Neural cell (in vitro differentiated cells): ENCODE measurements at regions not wholly inside any gene's neighbourhood (a gene's known extent, or its start where the extent isn't known, plus 50 kb on each side); places are given as distances from the start of the nearest gene placed in this dataset.

Experiments used
- EP300 ChIP-seq: fragments of 450-650 bp; conservative IDR thresholded peaks from 2 replicates; pipeline ENCODE4 v1.6.1; 2014; ENCODE audit warnings: antibody characterized with exemption, mild to moderate bottlenecking, moderate library complexity; ENCODE audit not compliant: poor library complexity, severe bottlenecking
- EZH2 ChIP-seq: fragments of 200-600, 300-800 bp; shearing (Covaris generic), sonication (generic); IDR thresholded peaks from 2 replicates; pipeline ENCODE4 v1.6.1; 2014; ENCODE audit warnings: antibody characterized with exemption, low read length, borderline replicate concordance, mild to moderate bottlenecking; ENCODE audit not compliant: insufficient read depth, poor library complexity, severe bottlenecking
- MXI1 ChIP-seq: fragments of 450-650 bp; conservative IDR thresholded peaks from 2 replicates; pipeline ENCODE4 v1.6.1; 2014; ENCODE audit warnings: antibody characterized with exemption, mild to moderate bottlenecking; ENCODE audit not compliant: poor library complexity, severe bottlenecking
- POLR2AphosphoS5 ChIP-seq: IDR thresholded peaks from 2 replicates; pipeline ENCODE4 v1.6.1; 2012
- RAD21 ChIP-seq: fragments of 450-650 bp; conservative IDR thresholded peaks from 2 replicates; pipeline ENCODE4 v1.6.1; 2014; ENCODE audit warnings: antibody characterized with exemption, mild to moderate bottlenecking, moderate library complexity
- TF ChIP-seq, protein P1 (sequence below): fragments of 450-650 bp; IDR thresholded peaks from 2 replicates; pipeline ENCODE4 v1.5.1; 2014; ENCODE audit warnings: antibody characterized with exemption, mild to moderate bottlenecking, moderate library complexity; ENCODE audit not compliant: poor library complexity, severe bottlenecking
- TF ChIP-seq, protein P2 (sequence below): IDR thresholded peaks from 2 replicates; pipeline ENCODE4 v1.6.1; 2012; ENCODE audit warnings: borderline replicate concordance

DNA sequence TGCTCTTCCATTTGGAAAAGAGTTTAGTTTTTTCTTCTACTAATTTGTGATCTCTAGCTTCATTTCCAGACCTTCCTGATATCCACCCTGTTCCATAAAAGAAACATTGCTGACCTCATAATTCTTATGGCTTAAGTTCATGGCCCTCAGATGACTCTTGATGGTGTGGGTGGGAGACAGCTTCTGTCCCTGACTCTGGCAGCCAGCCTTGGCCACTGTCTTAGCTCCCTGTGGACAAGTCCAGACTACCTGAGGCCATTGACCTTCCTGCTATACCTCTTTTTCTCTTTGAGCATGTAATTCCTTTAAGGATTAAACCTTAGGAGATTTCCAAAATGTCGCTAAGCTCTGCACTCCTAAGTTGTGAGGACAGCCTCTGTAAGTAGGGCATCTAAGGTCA, 101.1 kb upstream of the DAP start:
- TF ChIP-seq RAD21: no peak
- TF ChIP-seq, protein P1, sequence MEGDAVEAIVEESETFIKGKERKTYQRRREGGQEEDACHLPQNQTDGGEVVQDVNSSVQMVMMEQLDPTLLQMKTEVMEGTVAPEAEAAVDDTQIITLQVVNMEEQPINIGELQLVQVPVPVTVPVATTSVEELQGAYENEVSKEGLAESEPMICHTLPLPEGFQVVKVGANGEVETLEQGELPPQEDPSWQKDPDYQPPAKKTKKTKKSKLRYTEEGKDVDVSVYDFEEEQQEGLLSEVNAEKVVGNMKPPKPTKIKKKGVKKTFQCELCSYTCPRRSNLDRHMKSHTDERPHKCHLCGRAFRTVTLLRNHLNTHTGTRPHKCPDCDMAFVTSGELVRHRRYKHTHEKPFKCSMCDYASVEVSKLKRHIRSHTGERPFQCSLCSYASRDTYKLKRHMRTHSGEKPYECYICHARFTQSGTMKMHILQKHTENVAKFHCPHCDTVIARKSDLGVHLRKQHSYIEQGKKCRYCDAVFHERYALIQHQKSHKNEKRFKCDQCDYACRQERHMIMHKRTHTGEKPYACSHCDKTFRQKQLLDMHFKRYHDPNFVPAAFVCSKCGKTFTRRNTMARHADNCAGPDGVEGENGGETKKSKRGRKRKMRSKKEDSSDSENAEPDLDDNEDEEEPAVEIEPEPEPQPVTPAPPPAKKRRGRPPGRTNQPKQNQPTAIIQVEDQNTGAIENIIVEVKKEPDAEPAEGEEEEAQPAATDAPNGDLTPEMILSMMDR: no peak
- no peak for TF ChIP-seq EZH2
- TF ChIP-seq MXI1: no peak
- TF ChIP-seq, protein P2, sequence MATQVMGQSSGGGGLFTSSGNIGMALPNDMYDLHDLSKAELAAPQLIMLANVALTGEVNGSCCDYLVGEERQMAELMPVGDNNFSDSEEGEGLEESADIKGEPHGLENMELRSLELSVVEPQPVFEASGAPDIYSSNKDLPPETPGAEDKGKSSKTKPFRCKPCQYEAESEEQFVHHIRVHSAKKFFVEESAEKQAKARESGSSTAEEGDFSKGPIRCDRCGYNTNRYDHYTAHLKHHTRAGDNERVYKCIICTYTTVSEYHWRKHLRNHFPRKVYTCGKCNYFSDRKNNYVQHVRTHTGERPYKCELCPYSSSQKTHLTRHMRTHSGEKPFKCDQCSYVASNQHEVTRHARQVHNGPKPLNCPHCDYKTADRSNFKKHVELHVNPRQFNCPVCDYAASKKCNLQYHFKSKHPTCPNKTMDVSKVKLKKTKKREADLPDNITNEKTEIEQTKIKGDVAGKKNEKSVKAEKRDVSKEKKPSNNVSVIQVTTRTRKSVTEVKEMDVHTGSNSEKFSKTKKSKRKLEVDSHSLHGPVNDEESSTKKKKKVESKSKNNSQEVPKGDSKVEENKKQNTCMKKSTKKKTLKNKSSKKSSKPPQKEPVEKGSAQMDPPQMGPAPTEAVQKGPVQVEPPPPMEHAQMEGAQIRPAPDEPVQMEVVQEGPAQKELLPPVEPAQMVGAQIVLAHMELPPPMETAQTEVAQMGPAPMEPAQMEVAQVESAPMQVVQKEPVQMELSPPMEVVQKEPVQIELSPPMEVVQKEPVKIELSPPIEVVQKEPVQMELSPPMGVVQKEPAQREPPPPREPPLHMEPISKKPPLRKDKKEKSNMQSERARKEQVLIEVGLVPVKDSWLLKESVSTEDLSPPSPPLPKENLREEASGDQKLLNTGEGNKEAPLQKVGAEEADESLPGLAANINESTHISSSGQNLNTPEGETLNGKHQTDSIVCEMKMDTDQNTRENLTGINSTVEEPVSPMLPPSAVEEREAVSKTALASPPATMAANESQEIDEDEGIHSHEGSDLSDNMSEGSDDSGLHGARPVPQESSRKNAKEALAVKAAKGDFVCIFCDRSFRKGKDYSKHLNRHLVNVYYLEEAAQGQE: no peak
- no peak for TF ChIP-seq POLR2AphosphoS5
- TF ChIP-seq EP300: no peak
